HG02678 (cell line): ENCODE measurements at regions not wholly inside any gene's neighbourhood (a gene's known extent, or its start where the extent isn't known, plus 50 kb on each side); places are given as distances from the start of the nearest gene placed in this dataset.

ENCODE experiments used
- ATAC-seq: cut with Tn5 transposase; IDR thresholded peaks from one replicate; pipeline ENCODE4 v1.9.1; 2021; ENCODE audit warnings: mild to moderate bottlenecking, moderate library complexity; ENCODE audit not compliant: unreplicated experiment

- no peak for ATAC-seq
Observed at GRCh38 chr3:176737480-176738110, 459.7 kb downstream of the TBL1XR1 start.

DNA sequence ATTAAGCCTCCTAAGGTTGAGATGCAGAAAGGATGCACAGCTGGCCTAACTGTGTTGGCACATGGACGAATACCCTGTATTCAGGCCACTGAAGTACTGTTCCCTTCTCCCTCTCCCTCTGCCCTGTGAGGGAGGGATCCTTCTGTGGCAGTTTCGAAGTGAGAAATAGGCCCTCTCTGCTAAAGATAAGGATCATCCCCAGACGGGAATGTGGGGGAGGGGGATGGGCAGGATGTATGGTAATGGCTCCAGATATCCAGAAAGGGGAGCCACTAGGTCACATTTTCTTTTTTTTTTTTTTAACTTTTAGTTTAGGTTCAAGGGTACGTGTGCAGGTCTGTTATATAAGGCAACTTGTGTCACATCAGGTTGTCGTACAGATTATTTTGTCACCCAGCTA, 463.1 kb downstream of the TBL1XR1 start:
- ATAC-seq = no peak

DNA sequence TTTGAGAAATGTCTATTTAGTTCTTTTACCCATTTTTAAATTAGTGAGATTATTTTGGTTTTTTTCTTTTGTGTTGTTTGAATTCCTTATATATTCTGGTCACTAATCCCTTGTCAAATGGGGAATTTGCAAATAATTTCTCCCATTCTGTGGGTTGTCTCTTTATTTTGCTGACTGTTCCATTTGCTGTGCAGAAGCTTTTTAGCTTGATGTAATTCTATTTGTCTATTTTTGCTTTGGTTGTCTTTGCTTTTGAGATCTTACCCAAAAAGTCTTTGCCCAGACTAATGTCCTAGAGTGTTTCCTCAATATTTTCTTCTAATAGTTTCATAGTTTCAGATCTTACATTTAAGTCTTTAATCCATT, 472.9 kb downstream of the TBL1XR1 start:
- ATAC-seq = no peak

- ATAC-seq = no peak
Observed at GRCh38 chr3:176723758-176724393, 473.4 kb downstream of the TBL1XR1 start.

DNA sequence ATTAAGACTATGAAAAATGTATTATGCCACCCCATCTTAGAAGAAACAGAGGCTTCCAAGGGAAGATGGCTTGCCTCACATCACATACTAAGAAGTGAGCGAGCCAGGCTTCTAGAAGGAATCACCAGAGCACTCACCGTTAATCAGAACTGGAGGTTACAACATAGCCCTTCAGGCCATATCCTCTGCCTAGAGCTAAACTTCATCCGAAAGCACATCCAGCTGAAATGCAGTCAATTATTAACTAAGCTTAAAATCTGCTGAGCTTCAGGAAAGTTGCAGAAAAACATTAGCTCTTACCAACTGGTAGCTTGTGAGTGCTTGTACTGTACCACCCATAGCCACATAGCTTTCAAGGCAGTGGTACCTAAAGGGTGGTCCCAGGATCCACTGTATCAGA, 483.2 kb downstream of the TBL1XR1 start:
- ATAC-seq = no peak

DNA sequence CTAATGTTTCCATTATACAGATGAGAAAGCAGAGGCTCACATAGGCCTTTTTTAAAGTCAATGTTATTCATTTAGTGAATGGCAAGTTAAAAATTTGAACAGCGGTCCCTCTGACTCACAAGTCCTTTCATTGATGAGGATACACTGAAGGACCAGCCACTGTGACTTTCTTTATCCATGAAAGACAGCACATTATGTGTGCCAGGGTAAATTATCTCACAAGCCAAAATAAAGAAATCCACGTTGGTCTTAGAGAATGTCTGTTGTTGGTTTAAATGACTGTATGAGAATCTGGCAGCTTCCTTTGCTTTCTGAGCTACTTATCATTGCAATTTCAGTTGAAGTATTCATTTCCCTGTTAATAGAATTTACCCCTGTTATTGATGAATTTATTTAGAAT, 485.1 kb downstream of the TBL1XR1 start:
- no peak for ATAC-seq

DNA sequence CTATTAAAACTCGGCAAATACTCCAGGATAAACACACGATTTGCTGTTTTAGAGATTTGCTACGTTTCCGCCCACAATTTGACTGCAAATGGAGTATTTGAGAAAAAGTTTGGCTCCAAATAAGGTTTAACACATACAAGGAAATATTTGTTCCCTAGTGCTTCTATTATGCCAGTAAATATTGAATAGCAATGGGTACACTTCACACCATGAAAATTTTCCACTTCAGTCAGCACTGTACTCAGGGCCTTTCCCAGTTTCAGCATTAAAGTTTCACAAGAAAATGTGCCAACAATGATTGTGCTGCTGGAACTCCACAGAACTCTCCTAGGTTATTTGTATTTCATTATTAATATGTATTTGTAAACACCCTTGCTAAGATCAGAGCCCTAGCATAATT, 498.0 kb downstream of the TBL1XR1 start:
- no peak for ATAC-seq

DNA sequence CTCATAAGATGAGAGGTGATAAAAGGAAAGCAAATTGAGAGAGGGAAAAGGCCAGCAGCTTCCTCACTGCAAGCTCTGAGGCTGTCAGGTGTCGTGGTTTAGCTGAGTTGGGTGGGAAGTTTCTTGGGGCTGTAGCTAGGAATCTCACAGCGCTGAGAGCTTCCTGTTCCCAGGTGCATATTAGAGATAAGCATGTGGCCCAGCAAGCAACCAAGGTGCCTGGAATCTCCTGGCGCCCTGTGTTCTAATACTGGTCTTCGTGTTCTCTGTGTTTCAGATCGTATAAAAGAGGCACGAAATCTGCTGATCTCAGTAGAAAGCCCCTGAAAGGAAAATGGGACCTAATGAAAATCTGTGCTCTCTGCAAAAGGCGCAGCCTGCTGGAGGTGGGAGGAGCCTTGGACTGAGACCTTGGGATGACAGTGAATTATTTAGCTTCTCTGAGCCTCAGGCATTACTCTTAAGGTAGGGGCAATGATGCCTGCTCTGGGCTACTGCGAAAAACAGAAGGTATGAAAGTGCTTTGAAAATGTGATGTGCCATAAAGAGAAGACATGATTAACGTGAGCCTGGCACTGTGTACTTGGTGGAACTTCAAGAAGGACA, 499.9 kb downstream of the TBL1XR1 start:
- ATAC-seq = no peak

DNA sequence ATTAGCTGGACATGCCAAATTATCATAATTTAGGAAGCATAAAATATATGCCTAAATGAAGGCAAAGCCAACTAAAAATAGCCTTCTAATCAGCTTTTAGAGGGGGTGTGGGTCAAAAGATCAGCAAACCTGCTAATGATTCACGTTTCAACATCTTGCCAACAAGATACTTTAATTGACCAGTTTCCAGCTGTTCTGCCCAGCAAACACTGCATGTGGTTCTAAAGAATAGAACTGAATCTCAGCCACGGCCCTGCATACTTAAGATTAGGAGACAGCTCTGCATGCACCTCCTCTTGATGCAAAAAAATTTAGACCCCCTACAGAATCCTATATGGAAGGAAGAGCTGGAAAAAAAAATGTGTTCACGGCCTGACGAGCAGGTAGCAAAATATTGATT, 500.5 kb downstream of the TBL1XR1 start:
- ATAC-seq = no peak

DNA sequence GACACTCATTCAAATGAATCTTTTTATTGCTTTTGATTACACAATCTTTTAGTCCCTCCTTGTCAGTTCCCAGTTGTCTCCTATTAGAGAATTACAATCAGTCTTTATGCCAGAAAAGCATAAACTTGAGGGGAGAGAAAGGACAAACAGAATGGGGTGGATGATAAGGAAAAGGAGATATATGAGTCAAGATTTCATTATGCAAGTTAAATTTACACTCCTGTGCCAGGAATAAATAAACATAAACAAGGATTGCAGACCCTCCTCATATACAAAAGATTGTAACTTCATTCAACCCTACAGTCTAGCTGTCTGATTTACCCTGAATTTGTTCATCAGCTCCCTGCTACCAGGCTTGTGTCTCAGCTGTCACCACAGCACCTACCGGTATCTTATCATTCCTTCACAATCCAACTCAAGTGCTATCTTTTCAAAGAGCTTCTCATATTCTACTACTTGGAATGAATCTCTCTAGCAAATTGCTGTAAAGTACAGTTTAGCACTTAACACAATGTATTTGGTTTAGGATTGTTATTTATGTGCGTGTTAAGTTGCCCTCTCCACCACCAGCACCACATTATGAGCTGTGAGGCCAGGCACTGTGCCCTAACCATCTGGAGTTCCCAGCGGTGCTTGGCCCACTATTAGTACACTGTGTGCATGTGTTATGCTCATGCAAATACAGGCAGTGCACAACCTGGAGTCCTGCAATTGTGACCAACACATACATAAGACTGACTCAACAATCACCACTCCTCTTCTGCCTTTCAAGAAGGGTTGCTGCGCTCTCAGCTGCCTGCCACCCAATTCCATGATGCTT, 504.1 kb downstream of the TBL1XR1 start:
- ATAC-seq = no peak

DNA sequence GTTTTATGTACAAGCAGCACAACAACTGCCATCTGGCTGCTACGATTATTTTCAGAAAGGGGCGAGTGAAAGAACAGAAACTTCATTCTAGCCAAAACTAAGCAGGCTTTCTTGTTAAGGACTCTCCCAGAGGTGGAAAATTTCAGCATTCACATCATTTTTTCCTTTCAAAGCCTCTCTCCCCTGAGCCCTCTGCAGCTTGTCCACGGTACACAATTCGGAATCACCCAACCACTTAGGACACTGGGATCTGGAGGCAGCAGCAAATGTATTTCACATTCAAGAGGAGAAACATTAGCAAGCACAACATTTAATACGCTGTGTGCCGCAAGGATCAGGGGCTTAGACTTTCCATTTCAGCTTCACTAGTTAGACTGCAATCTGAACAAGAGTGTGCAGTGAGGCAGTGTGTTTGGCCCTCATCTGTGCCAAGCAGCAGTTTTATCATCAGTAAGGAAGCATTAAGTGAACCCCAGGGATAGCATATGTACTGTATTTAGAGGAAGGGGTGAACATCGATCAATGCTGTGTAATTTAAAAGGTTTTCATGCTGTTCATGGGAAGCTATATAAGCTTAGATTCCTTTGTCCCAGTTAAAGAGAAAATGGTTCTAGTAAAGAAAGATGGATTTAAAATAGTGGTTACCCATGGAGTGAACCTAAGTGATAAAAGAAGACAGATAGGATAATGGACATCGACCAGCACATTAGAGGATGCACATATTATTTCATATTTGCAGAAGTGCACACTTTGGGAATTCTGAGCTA, 504.9 kb downstream of the TBL1XR1 start:
- no peak for ATAC-seq

DNA sequence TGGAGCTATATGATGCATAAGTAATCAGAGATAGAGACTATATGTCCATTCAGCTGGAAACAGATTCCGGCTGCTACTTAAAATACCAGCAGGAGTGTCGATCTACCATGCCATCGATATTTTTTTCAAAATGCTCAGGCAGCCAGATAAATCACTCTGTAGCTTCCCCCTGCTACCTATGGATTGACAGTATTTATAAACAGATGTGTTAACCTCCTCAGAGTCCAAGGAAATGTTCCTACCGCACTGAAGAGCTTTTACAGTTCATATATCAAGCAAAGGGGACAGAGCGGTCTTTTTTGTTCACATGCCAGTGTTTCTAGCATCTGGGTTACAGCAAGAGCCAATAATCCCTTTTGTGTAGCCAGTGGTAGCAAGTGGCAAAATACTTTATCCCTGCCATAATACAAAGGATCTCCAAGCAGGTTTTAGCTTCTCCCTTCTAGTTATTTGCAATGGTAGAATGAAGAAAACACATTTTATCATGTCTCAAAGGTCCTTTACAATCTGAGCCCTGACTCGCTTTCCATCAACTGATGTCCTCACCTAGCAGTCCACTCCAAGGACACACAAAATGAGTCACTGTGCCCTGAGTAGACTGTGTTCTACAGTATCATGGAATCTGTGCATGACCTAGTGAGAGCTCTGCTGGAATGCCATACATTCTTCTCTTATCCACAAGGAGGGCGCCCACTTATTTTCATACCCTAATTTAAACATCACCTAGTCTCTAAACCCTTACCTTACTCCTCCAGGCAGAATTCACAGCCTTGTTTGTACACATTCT, 507.0 kb downstream of the TBL1XR1 start:
- no peak for ATAC-seq

- ATAC-seq = no peak
Observed at GRCh38 chr3:176687754-176688153, 509.5 kb downstream of the TBL1XR1 start.

- no peak for ATAC-seq
Observed at GRCh38 chr3:176683382-176683781, 513.9 kb downstream of the TBL1XR1 start.

DNA sequence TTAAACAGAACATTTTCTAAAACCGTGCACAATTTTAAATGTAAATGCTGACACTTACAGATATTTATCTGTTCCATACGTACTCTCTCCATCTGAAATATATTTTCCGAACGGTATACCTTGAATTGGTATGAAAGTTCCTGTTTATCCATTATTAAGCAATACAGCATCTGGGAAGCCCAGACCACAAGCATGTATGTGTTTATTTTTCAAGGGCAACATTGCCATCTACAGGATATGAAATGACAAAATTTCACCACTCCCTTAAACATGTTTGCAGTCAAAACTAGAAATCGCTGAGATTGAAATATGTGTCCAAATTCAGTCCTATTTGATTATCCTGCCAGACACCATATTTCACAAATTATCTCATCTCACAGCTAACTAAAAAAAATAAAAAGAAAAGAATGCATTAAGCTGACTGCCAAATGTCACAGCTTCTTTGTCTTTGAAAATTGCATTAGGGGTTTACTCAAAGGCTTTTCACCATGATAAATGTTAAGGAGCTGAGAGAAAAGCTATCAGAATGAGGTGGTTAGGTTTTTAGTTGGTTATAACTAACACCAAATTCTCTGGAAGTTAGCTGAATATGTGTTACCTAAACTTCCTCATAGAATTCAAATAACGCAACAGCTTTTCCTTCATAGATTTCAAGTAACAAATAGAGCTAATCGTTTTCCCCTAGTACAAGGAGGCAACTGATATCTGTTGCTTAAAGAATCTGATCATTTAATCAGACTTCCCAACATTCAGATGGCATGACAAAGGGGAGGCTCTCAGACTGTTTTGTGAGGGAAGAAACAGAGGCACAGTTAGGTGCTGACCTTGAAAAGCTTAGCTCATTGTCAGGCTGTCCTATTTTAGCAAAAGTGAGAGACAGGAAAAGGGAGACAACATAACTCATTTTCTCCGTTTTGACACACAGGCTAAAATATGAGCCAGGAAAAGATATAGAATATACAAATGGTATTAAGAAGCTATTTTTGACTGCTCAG, 533.1 kb downstream of the TBL1XR1 start:
- ATAC-seq = no peak

- ATAC-seq = no peak
Observed at GRCh38 chr3:176663387-176663786, 533.9 kb downstream of the TBL1XR1 start.

- no peak for ATAC-seq
Observed at GRCh38 chr3:176661432-176661964, 535.8 kb downstream of the TBL1XR1 start.

GRCh38 chr3:176655404-176656094, 541.7 kb downstream of the TBL1XR1 start:
- ATAC-seq = no peak
